ENCODE measurements at regions not wholly inside any gene's neighbourhood (a gene's known extent, or its start where the extent isn't known, plus 50 kb on each side); places are given as distances from the start of the nearest gene placed in this dataset.

GRCh38 chr4:1488831-1489638 lies 82.8 kb upstream of the NKX1-1 start:
- Histone ChIP-seq H3K36me3 (ENCODE audit: insufficient read depth, low read length) (no peaks in the 10 kb centered on the region), H3K9ac (ENCODE audit: low read depth, low read length) (no peak overlapping the region), H3K27ac (ENCODE audit: low read length) (no peak overlapping the region), H3K4me1 (ENCODE audit: insufficient read depth, low read length) (no peaks in the 10 kb centered on the region), H3K4me2 (ENCODE audit: insufficient read depth, low read length) (no peak overlapping the region), H2AFZ (ENCODE audit: low read depth, low read length) (no peak overlapping the region), H3K27me3 (ENCODE audit: insufficient read depth, low read length, poor library complexity) (no peaks in the 10 kb centered on the region), H3K9me3 (ENCODE audit: insufficient read depth, low read length, severe bottlenecking) (peaks cover 17% of the 10 kb centered on the region), H4K20me1 (ENCODE audit: insufficient read depth, low read length) (no peaks in the 10 kb centered on the region), H3K79me2 (ENCODE audit: insufficient read depth, low read length) (no peaks in the 10 kb centered on the region), H3K4me3 (ENCODE audit: low read depth in 1 of 2, low read length in 2 of 2) (no peak overlapping the region)
- TF ChIP-seq CTCF (IDR thresholded peaks at IDR 0.05; ENCODE audit: borderline replicate concordance, extremely low read depth, low read length, poor library complexity, severe bottlenecking): no peak
- no peak for TF ChIP-seq EZH2 (IDR thresholded peaks at IDR 0.05; ENCODE audit: borderline replicate concordance, low read depth, low read length, severe bottlenecking)
- DNase-seq: no peak
- no peak for ATAC-seq (ENCODE audit: insufficient read depth, low read depth)

- no peak for ATAC-seq (ENCODE audit: insufficient read depth, low read depth)
- no peak overlapping the region for H3K9ac ChIP-seq (ENCODE audit: low read depth, low read length)
- H3K27me3 ChIP-seq (ENCODE audit: insufficient read depth, low read length, poor library complexity): no peaks in the 10 kb centered on the region
- no peak overlapping the region for H2AFZ ChIP-seq (ENCODE audit: low read depth, low read length)
- no peaks in the 10 kb centered on the region for H3K79me2 ChIP-seq (ENCODE audit: insufficient read depth, low read length)
- H3K4me3 ChIP-seq (ENCODE audit: low read depth in 1 of 2, low read length in 2 of 2): no peak overlapping the region
- H3K9me3 ChIP-seq (ENCODE audit: insufficient read depth, low read length, severe bottlenecking): peaks cover 17% of the 10 kb centered on the region
- no peaks in the 10 kb centered on the region for H4K20me1 ChIP-seq (ENCODE audit: insufficient read depth, low read length)
- H3K4me2 ChIP-seq (ENCODE audit: insufficient read depth, low read length): no peak overlapping the region
- H3K36me3 ChIP-seq (ENCODE audit: insufficient read depth, low read length): no peaks in the 10 kb centered on the region
- no peak for DNase-seq
- no peak for TF ChIP-seq EZH2 (IDR thresholded peaks at IDR 0.05; ENCODE audit: borderline replicate concordance, low read depth, low read length, severe bottlenecking)
- TF ChIP-seq CTCF (IDR thresholded peaks at IDR 0.05; ENCODE audit: borderline replicate concordance, extremely low read depth, low read length, poor library complexity, severe bottlenecking): no peak
- H3K27ac ChIP-seq (ENCODE audit: low read length): no peak overlapping the region
- H3K4me1 ChIP-seq (ENCODE audit: insufficient read depth, low read length): no peaks in the 10 kb centered on the region
These were observed 82.1 kb upstream of the NKX1-1 start for GRCh38 chr4:1488357-1488756.

- H3K9ac ChIP-seq (ENCODE audit: low read depth, low read length): no peak overlapping the region
- no peaks in the 10 kb centered on the region for H3K4me1 ChIP-seq (ENCODE audit: insufficient read depth, low read length)
- H3K27me3 ChIP-seq (ENCODE audit: insufficient read depth, low read length, poor library complexity): no peaks in the 10 kb centered on the region
- no peak overlapping the region for H2AFZ ChIP-seq (ENCODE audit: low read depth, low read length)
- H4K20me1 ChIP-seq (ENCODE audit: insufficient read depth, low read length): no peaks in the 10 kb centered on the region
- H3K9me3 ChIP-seq (ENCODE audit: insufficient read depth, low read length, severe bottlenecking): peaks cover 17% of the 10 kb centered on the region
- no peak for TF ChIP-seq EZH2 (IDR thresholded peaks at IDR 0.05; ENCODE audit: borderline replicate concordance, low read depth, low read length, severe bottlenecking)
- TF ChIP-seq CTCF (IDR thresholded peaks at IDR 0.05; ENCODE audit: borderline replicate concordance, extremely low read depth, low read length, poor library complexity, severe bottlenecking): no peak
- H3K4me2 ChIP-seq (ENCODE audit: insufficient read depth, low read length): no peak overlapping the region
- ATAC-seq (ENCODE audit: insufficient read depth, low read depth) (no peak), DNase-seq (no peak)
- no peaks in the 10 kb centered on the region for H3K36me3 ChIP-seq (ENCODE audit: insufficient read depth, low read length)
- no peaks in the 10 kb centered on the region for H3K79me2 ChIP-seq (ENCODE audit: insufficient read depth, low read length)
- no peak overlapping the region for H3K27ac ChIP-seq (ENCODE audit: low read length)
- no peak overlapping the region for H3K4me3 ChIP-seq (ENCODE audit: low read depth in 1 of 2, low read length in 2 of 2)
These were observed 81.5 kb upstream of the NKX1-1 start for GRCh38 chr4:1487761-1488160.
